Suppressor macrophage treated with lipopolysaccharide for 4 hours (primary cell): ENCODE measurements at regions not wholly inside any gene's neighbourhood (a gene's known extent, or its start where the extent isn't known, plus 50 kb on each side); places are given as distances from the start of the nearest gene placed in this dataset.
"Not testable (repeated sequence)": the region's sequence is repeated elsewhere in the genome, so short reads cannot be mapped to it uniquely, and the experiment has no call there.

Experiments used
- DNase-seq: peaks from one replicate; pipeline ENCODE4 v3.0.0-alpha.2; 2020

DNA sequence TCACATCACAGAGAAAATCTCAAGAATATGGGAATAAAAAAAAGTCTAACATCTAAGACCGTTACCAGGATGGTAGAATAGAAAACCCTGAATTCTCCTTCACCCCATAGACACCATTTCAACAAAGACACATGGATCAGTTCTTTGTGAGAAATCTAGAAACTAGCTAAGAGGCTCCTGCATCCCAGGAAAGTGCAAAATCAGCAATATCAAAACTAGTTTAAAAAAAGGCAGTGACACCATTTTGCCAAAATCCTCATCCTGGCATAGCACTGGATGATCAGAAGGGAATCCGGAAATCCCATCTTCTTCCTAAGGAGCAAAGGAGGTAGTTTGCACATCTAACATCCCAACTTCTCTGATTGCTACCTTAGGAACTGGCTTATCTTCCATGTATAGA is 88.9 kb upstream of the MAGEE2 start:
- no peak for DNase-seq

DNA sequence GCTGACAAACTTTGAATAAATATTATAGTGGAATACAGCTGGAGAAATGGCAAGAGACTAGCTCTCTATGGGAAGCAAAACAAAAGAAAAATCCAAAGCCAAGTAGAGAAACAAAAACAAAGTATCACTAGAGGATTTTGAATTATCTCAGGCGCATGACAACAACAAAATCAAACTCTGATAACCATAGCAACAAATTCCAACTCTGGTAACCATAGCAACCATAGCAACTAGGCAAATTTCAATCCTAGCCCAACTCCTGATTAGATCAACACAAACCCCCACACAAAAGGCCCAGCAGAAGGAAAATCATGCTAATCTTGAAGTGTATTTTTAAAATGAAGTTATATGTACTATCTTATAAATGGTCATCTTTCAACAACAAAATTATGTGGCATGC is 98.4 kb upstream of the MAGEE2 start:
- no peak for DNase-seq

DNA sequence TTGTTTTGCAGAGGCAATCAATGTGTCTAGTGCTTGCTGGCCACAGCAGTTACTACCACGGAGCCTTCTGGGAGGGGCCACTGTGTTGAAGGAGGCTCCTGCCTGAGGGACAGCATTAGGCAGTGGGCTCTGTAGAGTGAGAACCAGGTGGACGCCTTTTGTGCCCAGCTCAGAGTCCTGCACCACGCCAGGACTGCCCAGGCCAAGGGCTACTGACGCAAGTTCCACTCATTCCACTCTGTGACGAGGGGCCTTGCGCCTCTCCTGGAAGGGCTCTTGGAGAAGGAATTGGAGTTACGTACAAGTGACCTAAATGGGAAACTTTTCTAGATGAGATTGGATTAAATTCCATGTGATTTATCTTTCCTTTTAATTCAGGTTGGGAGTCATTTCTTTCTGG is 102.8 kb upstream of the MAGEE2 start:
- DNase-seq = no peak

DNA sequence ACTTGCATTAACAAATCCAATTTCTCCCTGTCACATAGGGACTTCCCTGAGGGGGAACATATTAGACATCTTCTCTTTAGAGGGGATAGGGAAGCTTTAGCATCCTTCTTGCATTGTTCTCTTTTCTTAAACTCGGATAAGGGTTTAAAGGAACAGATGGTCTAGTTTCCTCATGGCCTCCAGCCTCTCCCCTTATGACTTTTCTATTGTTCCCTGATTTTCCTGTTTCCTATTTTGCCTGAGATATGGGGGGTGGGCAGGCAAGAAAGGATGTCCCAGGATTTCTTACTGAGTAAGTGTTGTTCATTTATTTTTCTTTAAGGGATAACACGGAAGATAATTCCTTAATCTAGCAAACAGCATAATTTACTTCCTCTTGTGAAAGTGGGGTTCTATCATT is 107.7 kb upstream of the MAGEE2 start:
- no peak for DNase-seq

DNA sequence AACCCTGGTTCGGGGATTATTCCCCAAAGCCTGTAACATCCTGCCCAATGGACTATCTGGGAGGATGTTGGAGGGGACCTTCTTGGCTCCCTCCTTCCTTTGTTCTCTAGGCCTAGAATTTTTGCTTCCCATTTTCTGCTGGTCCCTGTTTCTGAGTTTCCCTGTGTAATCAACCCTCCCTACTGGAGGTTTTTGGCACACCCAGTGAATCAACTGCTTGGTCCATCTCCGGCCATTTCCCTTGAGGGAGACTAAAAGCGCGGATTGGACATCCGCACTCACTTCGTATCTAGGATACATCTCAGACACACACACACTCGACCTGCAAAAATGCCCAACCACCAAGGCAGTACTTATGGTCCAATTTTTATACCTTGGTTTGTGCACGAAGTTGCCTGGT is 108.2 kb upstream of the MAGEE2 start:
- DNase-seq = no peak

DNA sequence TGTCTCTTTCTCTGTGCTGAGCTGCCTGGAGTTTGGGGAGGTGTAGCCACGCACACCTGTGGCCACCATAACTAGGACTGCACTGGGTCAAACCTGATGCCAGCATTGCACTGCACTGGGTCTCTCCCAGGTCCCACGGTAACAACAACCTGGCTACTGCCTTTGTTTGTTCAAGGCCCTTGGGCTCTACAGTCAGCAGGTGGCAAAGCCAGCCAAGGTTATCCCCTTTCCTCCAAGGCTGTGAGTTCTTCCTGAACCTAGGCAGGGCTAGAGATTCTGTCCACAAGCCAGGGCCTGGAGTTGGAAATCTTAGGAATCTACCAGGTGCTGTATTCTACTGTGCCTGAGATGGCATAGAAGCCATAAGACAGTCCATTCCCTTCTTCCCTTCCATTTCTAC is 126.7 kb upstream of the MAGEE2 start:
- no peak for DNase-seq

DNA sequence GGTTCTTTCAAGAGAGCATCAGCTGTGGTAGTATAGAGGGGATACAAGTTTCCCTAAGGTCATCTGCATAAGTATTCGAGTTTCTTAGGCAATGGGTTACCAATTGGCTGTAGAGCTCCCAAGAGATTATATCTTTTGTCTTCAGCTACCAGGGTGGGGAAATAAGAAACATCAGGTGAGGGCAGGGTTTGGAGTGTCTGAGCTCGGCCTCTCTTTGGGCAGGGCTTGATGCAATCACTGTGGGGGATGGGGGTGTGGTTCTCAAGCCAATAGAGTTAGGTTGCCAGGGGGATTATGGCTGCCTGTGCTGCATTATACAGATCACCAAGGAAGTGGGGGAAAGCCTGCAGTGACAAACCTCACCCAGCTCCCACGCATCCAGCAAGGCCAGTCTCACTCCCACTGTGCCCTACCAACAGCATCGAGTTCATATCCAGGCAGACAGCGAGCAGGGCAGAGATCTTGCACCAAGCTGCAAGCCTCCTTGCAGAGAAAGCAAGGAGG is 172.1 kb upstream of the MAGEE2 start:
- no peak for DNase-seq

DNA sequence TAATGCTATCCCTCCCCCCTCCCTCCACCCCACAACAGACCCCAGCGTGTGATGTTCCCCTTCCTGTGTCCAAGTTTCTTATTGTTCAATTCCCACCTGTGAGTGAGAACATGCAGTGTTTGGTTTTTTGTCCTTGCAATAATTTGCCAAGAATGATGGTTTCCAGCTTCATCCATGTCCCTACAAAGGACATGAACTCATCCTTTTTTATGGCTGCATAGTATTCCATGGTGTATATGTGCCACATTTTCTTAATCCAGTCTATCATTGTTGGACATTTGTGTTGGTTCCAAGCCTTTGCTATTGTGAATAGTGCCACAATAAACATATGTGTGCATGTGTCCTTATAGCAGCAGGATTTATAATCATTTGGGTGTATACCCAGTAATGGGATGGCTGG is 176.3 kb upstream of the MAGEE2 start:
- not testable (repeated sequence) for DNase-seq

DNA sequence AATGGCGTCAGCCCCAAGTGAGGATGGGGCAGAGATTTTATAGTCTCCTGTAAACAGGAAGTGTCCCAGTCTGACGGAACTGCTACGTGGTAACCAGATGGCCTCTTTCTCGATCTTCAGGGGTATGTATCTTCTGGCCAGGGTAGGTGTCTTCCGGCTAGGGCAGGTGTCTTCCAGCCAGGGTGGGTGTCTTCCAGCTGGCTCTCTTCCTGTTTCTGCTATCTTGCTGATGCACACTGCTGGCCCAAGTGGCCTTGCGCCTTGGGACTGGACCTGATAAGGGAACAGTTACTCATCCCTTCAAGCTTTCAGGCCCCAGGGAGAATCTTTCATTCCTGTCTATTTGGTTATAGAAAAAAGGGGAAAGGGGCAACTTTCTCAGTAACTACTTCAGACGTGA is 178.7 kb upstream of the MAGEE2 start:
- DNase-seq = no peak

DNA sequence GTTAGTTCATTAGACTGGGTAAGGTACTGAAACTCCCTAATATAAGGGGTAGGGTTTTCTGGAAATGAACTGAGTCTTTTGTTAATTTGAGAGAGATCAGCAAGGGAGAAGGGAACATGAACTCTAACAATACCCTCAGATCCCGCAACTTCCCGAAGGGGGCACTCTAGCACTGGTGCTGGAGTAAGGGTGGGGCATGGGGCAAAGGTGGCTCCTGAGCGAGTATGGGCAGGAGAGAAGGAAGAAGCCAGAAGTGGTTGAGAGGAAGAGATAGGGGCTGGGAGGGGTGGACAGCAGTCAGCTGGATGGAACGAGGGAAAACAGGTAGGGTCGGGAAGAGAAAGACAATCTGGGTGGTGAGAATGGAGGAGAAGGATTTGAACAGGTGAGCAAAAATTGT is 183.2 kb upstream of the MAGEE2 start:
- no peak for DNase-seq

DNA sequence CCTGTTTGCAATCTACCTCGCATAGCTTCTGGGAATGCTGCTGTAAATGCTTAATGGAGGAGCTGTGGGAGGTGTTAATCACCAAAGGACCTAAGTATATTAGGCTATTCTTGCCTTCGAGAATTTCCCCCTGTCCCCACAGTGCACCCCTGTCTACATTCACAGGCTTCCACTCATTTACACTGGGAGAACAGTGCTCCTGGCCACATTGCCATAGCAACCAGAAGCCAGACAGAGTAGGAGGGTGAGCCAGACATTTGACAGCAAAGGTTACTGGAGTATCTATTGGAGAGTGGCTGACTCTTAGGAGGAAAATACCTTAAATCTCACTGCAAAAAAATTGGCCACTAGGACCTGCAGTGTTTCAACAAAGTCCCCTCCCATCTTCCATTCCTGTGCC is 185.9 kb upstream of the PBDC1 start:
- no peak for DNase-seq

DNA sequence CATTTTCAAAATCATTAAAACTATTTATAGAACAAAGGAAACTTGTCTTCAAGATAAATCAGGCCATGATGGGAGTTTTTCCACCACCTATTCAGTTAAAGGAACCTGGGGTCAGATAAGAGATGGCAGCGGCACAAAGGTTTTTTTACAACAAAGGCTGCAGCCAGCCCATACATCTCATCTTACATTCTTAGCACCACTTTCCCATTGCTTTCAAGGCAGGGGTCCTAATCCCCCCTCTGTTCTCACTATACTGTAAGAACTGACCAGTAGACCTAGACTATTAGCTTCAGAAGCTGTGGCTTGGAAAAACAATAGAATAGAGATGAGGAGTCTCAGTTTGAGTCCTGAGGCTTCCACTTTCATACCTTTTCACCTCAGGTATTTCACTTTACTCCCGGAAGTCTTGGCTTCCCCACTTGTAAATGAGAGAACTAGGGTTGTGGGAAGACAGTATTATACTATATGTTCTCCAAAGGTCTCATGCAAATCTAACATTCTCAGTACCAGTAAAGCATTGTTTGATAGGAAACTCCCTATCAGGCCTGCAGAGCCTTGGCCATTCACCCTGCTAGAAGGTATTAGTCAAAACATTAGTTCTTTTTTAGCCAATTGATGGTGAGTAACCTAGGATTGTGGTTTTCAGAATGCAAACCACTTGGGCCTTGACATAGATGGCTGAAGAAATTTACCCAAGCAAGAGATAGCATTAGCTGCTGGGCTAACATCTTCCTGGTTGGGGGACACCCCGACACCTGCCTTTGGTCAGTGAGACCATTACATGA is 182.9 kb upstream of the PBDC1 start:
- DNase-seq = no peak

DNA sequence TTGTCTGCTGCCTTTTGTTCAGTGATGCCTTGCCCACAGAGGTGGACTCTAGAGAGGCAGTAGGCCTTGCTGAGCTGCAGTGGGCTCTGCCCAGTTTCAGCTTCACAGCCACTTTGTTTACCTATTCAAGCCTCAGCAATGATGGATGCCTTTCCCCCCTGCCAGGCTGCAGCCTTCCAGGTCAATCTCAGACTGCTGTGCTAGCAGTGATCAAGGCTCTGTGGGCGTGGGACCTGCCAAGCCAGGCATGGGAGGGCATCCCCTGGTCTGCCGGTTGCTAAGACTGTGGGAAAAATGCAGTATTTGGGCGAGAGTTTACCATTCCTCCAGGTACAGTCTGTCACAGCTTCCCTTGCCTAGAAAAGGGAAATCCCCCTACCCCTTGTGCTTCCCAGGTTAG is 175.2 kb upstream of the PBDC1 start:
- DNase-seq = no peak

DNA sequence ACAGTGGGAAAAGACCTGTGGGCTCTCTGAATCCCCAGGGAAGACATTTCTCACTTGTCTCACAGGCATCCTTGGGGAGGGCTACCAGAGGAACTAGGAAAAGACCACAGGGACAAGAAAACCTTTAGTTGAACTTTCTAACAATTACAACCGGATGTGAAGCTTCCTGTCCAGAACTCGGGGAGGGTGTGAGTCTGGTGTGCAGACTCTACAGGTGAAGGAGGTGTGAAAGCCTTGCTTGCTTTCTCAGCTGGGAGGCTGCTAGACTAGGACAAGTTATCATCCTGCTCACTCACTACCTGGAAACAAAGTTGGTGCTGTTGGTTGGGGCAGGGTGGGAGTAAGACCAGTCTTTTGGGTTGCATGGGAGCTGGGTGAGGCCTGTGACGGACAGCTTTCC is 158.5 kb upstream of the PBDC1 start:
- no peak for DNase-seq

DNA sequence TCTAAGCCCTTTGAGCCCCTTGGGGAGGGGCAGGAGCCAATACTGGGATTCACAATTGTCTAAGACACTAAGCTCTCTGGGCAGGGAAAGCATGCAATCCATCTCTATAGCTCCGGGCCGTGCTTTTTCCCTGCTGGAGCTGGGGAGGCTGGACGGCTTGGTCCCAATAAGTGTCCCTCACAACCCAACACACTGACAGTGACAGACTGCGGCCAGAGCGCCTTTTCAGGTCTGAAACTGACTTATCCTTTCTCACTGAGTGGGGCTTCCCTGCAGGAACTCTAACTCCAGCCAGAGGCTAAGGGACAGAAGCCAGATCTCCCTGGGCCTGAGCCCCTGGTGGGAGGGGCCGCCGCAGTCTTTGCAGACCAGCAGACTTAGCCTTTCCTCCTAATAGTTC is 146.6 kb upstream of the PBDC1 start:
- no peak for DNase-seq

DNA sequence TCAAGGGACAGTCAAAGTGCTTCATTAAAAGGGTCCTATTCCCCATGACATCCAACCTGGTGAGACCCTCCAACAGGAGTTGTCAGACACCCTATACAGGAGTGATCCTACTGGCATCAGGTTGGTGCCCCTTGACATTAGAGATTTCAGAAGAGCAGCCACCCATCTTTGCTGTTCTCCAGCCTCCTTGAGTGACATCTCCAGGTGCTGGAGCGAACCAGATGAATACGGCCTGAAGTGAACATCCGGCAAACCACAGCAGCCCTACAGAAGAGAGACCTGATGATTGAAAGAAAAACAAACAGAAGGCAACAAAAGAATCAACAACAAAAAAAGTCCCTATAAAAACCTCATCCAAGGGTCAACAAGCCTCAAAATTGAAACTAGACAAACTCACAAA is 146.1 kb upstream of the PBDC1 start:
- DNase-seq = no peak

DNA sequence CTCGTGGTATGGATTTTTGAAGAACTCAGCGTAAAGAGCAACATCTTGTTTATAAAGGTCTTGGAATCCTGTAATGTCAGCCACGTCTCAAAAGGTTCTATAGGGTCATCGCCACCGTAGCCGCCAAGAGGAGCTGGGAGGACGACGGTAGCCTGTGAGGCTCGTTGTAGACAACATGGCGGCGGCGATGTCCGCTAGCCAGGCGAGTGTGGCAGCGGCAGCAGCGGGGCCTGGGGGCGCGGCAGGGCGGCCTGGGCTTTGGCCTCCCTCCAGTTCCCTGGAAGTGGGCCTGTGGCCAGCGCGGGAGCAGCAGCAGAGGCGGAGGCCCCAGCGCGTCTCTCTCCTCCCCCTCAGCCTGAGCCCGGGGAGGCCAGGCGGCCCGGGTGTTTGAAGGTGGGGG is 143.5 kb upstream of the PBDC1 start:
- no peak for DNase-seq

DNA sequence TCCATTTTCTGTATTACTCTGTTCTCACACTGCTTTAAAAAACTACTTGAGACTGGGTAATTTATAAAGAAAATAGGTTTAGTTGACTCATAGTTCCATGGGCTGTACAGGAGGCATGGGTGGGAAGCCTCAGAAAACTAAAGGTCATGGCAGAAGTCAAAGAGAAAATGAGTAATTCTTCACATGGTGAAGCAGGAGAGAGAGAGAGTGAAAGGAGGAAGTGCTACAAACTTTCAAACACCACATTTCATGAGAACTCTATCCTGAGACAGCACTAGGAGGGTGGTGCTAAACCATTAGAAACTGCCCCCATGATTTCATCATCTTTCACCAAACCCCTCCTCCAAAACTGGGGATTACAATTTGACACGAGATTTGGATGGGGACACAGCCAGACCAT is 108.0 kb upstream of the PBDC1 start:
- DNase-seq = peak; percentile 0

DNA sequence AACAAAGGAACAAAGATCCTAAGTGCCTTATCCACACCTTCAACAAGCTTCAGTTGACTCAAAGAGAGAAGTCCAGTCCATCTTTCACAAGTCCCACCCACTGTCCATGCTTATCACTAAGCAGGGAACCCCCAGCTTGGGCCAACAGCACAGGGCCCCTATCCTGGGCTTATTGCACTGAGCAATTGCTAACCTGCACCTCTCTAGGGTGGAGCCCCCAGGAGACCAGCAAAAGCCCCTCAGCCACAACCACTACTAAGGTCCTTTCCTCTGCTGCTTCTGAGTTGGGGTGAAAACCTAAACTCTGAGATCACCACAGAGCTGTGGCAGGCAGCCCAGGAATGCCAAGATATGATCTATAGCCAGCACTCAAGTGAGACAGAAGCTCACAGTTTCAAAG is 96.7 kb upstream of the PBDC1 start:
- DNase-seq = no peak

DNA sequence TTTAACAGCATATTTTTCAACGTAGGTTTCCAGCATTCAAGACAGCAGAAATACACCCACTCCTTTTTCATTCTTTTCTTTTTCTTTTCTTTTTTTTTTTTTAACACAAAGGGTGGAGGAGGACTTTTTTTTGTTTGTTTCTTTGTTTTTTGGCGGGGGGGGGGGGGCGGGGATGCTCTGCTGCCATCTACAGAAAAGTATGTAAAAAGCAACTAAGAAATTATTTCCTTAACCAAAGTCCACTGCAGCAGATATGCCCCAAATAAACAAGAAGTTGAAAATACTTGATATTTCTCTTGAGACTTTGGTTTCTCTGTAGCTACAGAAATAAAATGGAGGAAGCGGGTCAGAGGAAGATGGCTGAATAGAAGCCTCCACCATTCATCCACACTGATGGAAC is 63.2 kb upstream of the PBDC1 start:
- DNase-seq = no peak
